PC-9 (cell line): ENCODE measurements at regions not wholly inside any gene's neighbourhood (a gene's known extent, or its start where the extent isn't known, plus 50 kb on each side); places are given as distances from the start of the nearest gene placed in this dataset.

Experiments used
- CTCF ChIP-seq: fragments of 200-600 bp; sonication (generic); conservative IDR thresholded peaks from 2 replicates; pipeline ENCODE4 v1.6.1; 2017; ENCODE audit warnings: mixed run types, antibody characterized with exemption, mild to moderate bottlenecking, moderate library complexity
- EZH2 ChIP-seq: fragments of 200-600 bp; sonication (generic); IDR thresholded peaks from 2 replicates; pipeline ENCODE4 v1.8.0; 2017; ENCODE audit warnings: antibody characterized with exemption, low read depth

GRCh38 chr13:40161351-40161810 is 505.1 kb downstream of the FOXO1 start:
- TF ChIP-seq EZH2 = no peak
- TF ChIP-seq CTCF = no peak
